Superior temporal gyrus (tissue), 1 donor: ENCODE measurements at regions not wholly inside any gene's neighbourhood (a gene's known extent, or its start where the extent isn't known, plus 50 kb on each side); places are given as distances from the start of the nearest gene placed in this dataset.
"Not testable (repeated sequence)": the region's sequence is repeated elsewhere in the genome, so short reads cannot be mapped to it uniquely, and the experiment has no call there.

Experiments
- DNase-seq: peaks from one replicate; pipeline ENCODE4 v3.0.0-alpha.2; 2016; ENCODE audit errors: extremely low spot score

GRCh38 chr12:113573148-113573547 is 101.5 kb upstream of the LHX5 start:
- DNase-seq: no peak

DNA sequence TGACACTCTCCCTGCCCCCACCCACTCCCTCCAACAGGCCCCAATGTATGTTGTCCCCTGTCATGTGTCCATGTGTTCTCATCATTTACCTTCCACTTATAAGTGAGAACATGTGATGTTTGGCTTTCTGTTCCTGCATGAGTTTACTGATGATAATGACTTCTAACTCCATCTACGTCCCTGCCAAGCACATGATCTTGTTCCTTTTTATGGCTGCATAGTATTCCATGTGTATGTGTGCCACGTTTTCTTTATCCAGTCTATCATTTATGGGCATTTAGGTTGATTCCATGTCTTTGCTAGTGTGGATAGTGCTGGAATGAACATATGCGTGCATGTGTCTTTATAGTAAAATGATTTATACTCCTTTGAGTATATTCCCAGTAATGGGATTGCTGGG is 100.0 kb upstream of the LHX5 start:
- DNase-seq: no peak

GRCh38 chr12:113569806-113570205 is 98.1 kb upstream of the LHX5 start:
- DNase-seq: no peak

GRCh38 chr12:113568021-113568420 is 96.3 kb upstream of the LHX5 start:
- no peak for DNase-seq

DNA sequence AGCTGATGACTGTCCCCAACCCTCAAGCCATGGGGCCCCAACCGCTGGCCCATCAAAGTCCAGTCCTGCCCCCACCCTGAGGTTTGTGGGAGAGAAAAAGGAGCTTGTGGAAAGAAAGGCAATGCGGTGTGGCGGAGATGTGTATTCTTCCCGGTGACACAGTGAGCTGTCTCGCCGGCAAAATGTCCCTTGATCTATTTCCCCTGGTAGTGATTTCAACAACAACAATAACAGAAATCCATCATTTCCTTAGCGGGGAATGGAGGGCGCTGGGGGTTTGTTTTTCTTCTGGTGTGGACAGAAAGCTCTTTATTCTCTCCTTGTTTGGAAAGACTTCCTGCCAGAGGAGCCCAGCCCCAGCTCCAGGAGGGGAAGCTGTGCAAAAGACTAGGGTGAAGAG is 93.7 kb upstream of the LHX5 start:
- DNase-seq: no peak

GRCh38 chr12:113561068-113561780 is 89.6 kb upstream of the LHX5 start:
- no peak for DNase-seq

- no peak for DNase-seq
These were observed 87.8 kb upstream of the LHX5 start for GRCh38 chr12:113559466-113559865.

- DNase-seq: no peak
These were observed 83.6 kb upstream of the LHX5 start for GRCh38 chr12:113555226-113555625.

DNA sequence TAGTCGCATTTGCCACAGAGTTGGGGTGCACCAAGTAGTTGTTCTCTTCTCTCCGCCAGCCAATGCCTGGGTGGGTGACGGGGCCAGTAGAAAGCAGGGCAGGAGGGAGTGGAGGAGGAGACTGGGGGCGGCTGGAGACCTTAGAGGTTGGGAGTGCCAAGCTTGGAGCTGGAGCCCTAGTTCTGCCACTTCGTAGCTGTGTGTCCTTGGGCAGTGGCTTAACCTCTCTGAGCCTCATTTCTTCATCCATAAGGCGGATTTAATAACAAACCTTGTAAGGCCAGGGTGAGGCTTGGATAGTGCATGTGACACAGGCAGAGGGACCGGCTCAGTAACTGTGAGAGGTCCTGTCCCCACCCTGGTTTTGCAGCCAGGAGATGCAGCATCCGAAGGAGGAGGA is 81.1 kb upstream of the LHX5 start:
- no peak for DNase-seq

- DNase-seq: no peak
These were observed 79.9 kb upstream of the LHX5 start for GRCh38 chr12:113551563-113551962.

GRCh38 chr12:113548467-113548866 is 76.8 kb upstream of the LHX5 start:
- no peak for DNase-seq

DNA sequence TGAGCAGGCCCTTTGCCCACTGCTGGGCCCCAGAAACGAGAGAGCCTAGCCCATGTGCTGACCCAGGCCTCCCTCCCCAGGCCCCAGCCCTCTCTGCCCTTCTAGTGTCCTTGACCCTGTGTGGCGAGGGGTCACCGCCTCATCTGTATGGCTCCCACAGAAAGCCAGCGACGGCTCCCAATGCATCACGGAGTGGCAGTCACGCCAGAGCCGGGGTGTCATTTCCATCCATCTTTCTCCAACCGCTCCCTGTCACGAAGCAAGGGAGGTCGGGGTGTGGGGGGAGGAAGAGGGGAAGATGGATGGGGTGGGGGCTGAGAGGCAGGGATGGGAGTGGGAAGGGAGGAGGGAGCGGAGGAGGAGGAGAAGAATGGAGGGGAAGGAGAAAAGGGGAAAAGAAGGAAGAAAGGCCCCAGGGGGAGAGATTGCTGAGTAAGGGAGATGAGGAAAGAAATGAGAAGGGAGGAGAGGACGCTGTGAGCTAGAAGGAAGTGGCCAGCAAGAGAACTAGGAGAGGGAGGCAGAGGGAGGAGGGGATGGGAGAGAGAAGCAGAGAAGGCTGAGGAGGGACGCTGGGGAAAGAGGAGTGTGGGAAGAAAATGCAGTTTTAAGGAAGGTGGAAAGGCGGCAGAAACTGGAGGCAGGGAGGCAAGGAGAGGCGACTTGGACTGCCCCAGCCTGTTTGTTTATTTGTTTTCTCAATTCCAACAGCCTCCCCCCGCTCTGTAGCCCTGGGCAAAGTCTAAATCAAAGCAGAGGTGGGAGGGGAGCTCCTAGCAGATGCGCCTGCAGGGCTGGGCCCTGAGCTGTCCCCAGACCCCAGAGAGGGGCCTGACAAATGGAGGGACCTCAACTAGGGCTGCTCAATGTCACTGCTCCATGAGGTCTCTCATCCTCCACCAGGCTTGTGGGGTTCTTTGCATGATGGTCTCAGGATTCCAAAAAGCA is 75.5 kb upstream of the LHX5 start:
- DNase-seq: no peak

DNA sequence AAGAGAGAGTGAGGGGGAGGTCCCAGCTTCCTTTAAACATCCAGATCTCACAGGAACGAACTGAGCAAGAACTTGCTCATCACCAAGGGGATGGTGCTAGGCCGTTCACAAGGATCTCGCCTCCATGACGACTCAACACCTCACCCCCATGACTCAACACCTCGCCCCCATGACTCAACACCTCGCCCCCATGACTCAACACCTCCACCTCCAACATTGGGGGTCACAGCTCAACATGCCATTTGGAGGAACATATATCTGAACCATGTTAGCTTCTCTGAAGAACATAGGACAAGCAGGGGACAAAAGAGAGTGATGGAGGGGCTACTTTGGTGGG is 66.0 kb upstream of the LHX5 start:
- DNase-seq: no peak

GRCh38 chr12:113537046-113537750 is 65.5 kb upstream of the LHX5 start:
- no peak for DNase-seq

- no peak for DNase-seq
These were observed 63.4 kb upstream of the LHX5 start for GRCh38 chr12:113535100-113535499.

DNA sequence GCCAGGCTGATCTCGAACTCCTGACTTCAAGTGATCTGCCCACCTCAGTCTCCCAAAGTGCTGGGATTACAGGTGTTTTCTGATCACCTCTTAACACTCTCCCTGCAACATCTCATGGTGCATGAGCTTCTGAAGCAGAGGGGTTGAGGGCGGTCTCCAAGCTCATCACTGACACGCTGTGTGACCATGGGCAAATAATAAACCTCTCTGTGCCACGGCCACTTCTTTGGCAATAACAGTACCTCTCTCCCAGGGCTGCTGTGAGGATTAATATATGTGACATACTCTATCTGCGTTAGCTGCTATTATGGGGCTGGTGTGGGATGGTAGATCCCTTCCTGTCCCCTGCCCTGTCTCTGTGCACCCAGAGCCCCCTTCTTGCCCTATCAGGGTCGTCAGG is 62.9 kb upstream of the LHX5 start:
- DNase-seq: no peak

DNA sequence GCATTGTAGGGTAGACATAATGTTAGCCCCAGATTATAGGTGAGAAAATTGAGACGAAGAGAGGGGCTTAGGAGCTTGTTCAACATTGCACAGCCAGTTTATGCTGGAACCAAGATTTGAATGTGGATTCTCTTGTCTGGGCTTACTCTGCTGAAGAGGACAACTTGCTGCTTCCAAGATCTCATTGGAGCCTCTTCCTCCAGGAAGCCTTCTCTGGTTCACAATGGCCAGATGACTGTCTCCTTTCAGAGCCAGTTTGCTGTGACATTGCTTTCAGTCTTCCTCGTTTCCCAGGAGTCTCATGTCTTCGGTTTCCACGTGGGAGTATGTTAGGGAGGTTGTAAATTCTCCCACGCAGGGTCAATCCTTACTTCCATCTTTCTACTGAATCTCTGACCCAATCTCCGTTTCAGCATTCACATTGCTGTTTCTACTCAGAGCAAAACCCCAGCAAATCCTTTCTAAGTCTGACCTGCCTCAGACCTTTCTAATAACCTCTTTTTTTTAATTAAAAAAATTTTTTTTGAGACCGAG is 62.2 kb upstream of the LHX5 start:
- DNase-seq: no peak

- no peak for DNase-seq
These were observed 60.6 kb upstream of the LHX5 start for GRCh38 chr12:113532292-113532691.

DNA sequence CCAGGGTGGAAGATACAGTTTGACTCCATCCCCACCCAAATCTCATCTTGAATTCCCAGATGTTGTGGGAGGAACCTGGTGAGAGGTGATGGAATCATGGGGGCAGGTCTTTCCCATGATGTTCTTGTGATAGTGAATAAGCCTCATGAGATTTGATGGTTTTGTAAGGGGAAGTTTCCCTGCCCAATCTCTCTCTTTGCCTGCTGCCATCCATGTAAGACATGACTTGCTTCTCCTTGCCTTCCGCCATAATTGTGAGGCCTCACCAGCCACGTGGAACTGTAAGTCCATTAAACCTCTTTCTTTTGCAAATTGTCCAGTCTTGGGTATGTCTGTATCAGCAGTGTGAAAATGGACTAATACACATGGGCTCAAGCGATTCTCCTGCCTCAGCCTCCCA is 59.4 kb upstream of the LHX5 start:
- not testable (repeated sequence) for DNase-seq

DNA sequence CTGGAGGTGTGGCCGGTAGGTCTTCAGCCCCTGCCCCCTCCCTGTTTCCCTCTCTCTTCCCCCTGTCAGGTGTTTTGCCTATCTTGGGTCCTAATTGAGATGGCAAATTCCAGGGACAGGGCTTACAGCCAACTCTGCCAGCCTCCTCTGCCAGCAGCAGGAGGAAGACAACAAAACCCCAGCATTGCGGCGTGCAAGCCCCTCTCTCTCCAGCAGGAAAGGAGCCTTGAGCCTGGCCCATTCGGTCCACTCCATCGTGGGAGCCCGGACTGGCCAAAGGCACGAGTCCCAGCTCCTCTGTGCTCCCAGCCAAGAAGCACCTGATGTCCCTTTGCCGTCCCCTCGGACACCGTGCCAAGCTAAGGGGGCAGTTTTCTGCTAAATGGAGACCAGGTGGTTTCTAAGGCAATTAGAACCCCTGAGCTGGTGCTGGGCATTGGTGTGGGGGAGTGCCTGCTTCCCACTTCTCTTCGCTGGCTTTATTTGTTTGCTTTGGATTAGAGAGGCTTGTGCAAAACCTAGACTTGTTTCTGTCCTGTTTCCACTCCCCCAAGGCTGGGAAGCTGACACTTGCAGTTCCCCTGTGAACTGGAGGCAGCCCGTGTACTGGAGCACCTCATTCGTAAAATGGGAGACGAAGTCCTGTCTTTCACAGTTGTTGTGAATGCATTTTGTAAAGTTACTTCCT is 57.1 kb upstream of the LHX5 start:
- no peak for DNase-seq

GRCh38 chr12:113525066-113525465 is 53.4 kb upstream of the LHX5 start:
- no peak for DNase-seq

- no peak for DNase-seq
These were observed 52.8 kb upstream of the LHX5 start for GRCh38 chr12:113524495-113524894.
